Progenitor cell of endocrine pancreas (in vitro differentiated cells): ENCODE measurements at regions not wholly inside any gene's neighbourhood (a gene's known extent, or its start where the extent isn't known, plus 50 kb on each side); places are given as distances from the start of the nearest gene placed in this dataset.
A peak's percentile ranks its signal among the peaks of the same experiment; 100 is the strongest.

Source experiments
- DNase-seq: peaks from one replicate; pipeline ENCODE4 v3.0.0; 2021; ENCODE audit warnings: low spot score; ENCODE audit not compliant: unreplicated experiment
- H3K27ac Mint-ChIP-seq: 2 replicates; pipeline ENCODE4 v1.8.0; 2021; ENCODE audit warnings: mild to moderate bottlenecking, moderate library complexity, mixed read lengths
- H3K27me3 Mint-ChIP-seq: 2 replicates; pipeline ENCODE4 v1.8.0; 2021; ENCODE audit warnings: mixed read lengths
- H3K36me3 Mint-ChIP-seq: 2 replicates; pipeline ENCODE4 v1.8.0; 2022; ENCODE audit warnings: mixed read lengths; ENCODE audit not compliant: insufficient read depth
- H3K4me1 Mint-ChIP-seq: 2 replicates; pipeline ENCODE4 v1.8.0; 2021; ENCODE audit warnings: low read depth, mixed read lengths
- H3K4me3 Mint-ChIP-seq: 2 replicates; pipeline ENCODE4 v1.8.0; 2021; ENCODE audit warnings: low read depth, mild to moderate bottlenecking, moderate library complexity, mixed read lengths
- H3K9me3 Mint-ChIP-seq: 2 replicates; pipeline ENCODE4 v1.8.0; 2021; ENCODE audit warnings: low read depth, mixed read lengths
- CTCF ChIP-seq: fragments of 200-600 bp; sonication (generic); IDR thresholded peaks from one replicate; pipeline ENCODE4 v1.5.0; 2021; ENCODE audit warnings: antibody characterized with exemption, mild to moderate bottlenecking; ENCODE audit not compliant: unreplicated experiment

GRCh38 chr17:52737071-52737470, 578.6 kb upstream of the CA10 start:
- Mint-ChIP-seq H3K36me3 (no peaks in the 10 kb centered on the region), H3K27ac (peak overlapping the region; percentile 67), H3K4me1 (peaks cover 10% of the 10 kb centered on the region), H3K4me3 (no peak overlapping the region), H3K27me3 (no peaks in the 10 kb centered on the region), H3K9me3 (peaks cover 3% of the 10 kb centered on the region)
- no peak for DNase-seq
- no peak for TF ChIP-seq CTCF

- no peak for DNase-seq
- no peaks in the 10 kb centered on the region for H3K27me3 Mint-ChIP-seq
- no peak overlapping the region for H3K4me3 Mint-ChIP-seq
- H3K9me3 Mint-ChIP-seq: peaks cover 3% of the 10 kb centered on the region
- no peaks in the 10 kb centered on the region for H3K36me3 Mint-ChIP-seq
- TF ChIP-seq CTCF: no peak
- H3K27ac Mint-ChIP-seq: no peak overlapping the region
- H3K4me1 Mint-ChIP-seq: peaks cover 2% of the 10 kb centered on the region
Observed at GRCh38 chr17:52732841-52733240, 574.3 kb upstream of the CA10 start.

GRCh38 chr17:52724578-52724977, 566.1 kb upstream of the CA10 start:
- Mint-ChIP-seq H3K27ac (no peak overlapping the region), H3K27me3 (peaks cover 3% of the 10 kb centered on the region), H3K9me3 (peaks cover 3% of the 10 kb centered on the region), H3K4me1 (peaks cover 13% of the 10 kb centered on the region), H3K4me3 (no peak overlapping the region), H3K36me3 (no peaks in the 10 kb centered on the region)
- no peak for DNase-seq
- no peak for TF ChIP-seq CTCF

- Mint-ChIP-seq H3K9me3 (peaks cover 3% of the 10 kb centered on the region), H3K4me1 (peaks cover 13% of the 10 kb centered on the region), H3K36me3 (no peaks in the 10 kb centered on the region), H3K27ac (no peak overlapping the region), H3K4me3 (no peak overlapping the region), H3K27me3 (peaks cover 3% of the 10 kb centered on the region)
- TF ChIP-seq CTCF: no peak
- no peak for DNase-seq
Observed at GRCh38 chr17:52721910-52722309, 563.4 kb upstream of the CA10 start.

GRCh38 chr17:52710363-52710901, 551.9 kb upstream of the CA10 start:
- Mint-ChIP-seq H3K4me1 (no peaks in the 10 kb centered on the region), H3K9me3 (no peaks in the 10 kb centered on the region), H3K4me3 (no peak overlapping the region), H3K27me3 (no peaks in the 10 kb centered on the region), H3K27ac (no peak overlapping the region), H3K36me3 (no peaks in the 10 kb centered on the region)
- DNase-seq: no peak
- TF ChIP-seq CTCF: no peak
